Stimulated activated CD8-positive, alpha-beta memory T cell treated with anti-CD3 and anti-CD28 coated beads, Interleukin-12 subunit alpha, Interleukin-12 subunit beta, amount 100 ng/mL, for 24 hours (primary cell): ENCODE measurements at regions not wholly inside any gene's neighbourhood (a gene's known extent, or its start where the extent isn't known, plus 50 kb on each side); places are given as distances from the start of the nearest gene placed in this dataset.

ENCODE experiments used
- DNase-seq: peaks from one replicate; pipeline ENCODE4 v3.0.0-alpha.2; 2020; ENCODE audit errors: extremely low read depth

DNA sequence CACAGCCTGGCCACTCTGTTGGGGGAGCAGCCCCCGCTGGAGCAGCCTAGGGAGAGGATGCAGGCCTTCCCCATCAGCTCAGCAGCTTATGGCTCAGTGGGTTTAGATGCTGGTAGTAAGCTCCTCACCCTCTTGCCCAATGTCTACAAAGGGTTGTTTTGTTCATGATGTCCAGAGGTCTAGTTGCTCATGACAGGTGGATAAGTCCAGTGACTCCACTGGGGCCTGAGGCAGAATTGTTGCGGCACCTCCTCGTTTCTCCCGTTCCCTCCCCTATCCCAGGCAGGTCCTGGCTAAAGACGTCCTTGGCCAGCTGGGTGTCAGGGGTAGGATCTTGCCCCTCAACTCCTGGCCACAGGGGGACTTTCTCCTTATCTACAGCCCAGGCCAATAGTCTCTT is 233.5 kb upstream of the B3GAT1 start:
- DNase-seq = no peak

DNA sequence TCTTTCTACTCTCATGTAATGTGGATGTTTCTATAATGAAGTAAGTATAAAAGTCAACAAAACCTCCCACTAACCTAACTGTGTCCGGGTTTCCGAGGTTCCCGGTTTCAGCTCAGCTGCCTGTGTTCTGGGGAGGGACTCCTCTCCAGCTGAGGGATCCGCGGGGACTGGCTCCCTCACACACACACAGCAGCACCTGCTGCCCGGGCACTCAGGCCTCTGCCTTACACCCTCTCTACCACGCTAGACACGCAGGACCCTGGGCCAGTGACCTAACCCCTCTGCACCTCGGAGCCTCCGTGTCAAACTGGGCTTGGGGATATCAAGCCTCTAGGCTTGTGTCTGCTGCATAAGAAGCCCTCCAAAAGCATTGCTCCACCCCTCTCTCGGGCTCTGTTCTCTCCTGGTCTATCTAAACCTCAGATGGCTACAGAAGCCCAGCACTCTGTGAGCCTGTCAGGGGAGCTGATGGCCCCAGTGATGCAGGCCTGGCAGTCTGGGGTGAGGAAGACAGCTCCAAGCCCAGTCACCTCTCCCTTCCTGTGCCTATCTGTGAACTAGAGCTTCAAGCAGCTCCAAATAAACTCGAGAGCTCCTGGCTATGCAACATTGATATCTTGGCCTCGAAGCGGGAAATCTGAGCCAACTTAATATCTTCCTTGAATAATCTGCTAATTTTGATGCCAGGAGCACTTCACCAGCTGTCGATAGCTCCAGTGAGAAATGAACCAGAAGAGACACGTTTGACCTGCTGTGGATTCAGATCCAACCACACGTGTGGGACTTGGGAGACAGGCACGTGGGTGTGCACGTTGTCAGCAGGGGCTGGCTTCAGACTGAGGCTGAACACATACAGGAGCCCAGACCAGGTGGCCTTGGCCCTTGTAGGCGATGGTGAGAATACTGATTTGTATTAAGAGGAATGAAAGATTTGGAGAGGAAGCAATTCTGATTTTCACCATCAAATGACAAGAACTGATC is 232.7 kb upstream of the B3GAT1 start:
- no peak for DNase-seq

DNA sequence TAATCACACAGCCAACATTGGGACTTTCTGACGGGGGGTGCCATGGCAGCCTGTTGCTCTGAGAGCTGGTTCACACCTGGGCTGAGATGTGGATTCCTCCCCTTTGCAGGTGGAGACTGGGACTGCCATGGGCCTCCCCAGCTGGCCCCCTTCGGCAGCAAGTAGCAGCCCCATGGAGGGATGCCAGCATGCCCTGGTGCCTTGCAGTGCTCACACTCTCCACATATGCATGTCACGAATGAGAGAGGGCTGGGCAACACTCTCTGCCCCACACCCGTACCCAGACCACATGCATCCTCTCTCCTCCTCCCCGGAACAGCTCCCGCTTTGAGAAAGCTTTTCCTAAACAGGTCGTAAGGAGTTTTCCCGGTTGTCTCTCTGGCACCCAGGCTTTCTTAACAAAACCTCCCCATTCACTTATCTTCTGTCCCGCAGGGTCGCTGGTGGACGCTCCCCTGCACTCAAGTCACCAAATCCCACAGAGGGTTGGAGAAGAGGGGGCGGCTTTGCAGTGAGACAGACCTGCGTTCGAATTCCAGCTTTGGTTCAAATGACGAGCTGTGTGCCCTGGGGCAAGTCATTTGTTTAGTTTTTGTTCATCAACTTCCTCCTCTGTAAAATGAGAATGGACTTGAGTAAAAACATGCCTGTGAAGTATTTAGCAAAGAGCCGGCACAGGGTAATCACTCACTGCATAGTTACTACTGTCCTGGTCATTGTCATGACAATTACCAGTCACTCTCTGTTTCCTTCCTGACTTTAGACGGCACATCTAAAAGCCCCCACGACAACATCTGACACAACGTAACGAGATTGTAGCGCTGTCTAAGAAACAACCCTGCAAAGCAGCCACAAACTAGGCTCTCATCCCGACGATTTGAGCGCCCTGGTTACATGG is 231.3 kb upstream of the B3GAT1 start:
- DNase-seq = no peak

DNA sequence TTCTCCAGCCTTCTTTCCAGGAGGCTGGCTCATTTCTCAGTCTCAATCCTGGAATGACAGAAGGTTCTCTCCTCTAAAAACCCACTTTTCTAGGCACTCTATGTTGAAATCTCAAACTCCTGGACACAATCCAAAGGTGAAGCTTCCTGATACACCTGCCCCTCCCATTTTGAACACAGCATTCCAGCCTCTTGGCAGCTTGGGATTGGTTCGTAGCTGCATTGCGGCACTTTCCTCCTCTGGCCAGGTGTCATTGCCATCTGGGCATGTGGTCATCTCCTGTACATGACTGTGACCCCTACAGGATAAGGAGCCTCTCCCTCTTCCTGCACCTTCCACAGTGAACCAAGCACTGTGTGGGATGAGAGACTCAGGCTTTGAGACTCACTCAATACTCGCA is 230.2 kb upstream of the B3GAT1 start:
- DNase-seq = no peak

DNA sequence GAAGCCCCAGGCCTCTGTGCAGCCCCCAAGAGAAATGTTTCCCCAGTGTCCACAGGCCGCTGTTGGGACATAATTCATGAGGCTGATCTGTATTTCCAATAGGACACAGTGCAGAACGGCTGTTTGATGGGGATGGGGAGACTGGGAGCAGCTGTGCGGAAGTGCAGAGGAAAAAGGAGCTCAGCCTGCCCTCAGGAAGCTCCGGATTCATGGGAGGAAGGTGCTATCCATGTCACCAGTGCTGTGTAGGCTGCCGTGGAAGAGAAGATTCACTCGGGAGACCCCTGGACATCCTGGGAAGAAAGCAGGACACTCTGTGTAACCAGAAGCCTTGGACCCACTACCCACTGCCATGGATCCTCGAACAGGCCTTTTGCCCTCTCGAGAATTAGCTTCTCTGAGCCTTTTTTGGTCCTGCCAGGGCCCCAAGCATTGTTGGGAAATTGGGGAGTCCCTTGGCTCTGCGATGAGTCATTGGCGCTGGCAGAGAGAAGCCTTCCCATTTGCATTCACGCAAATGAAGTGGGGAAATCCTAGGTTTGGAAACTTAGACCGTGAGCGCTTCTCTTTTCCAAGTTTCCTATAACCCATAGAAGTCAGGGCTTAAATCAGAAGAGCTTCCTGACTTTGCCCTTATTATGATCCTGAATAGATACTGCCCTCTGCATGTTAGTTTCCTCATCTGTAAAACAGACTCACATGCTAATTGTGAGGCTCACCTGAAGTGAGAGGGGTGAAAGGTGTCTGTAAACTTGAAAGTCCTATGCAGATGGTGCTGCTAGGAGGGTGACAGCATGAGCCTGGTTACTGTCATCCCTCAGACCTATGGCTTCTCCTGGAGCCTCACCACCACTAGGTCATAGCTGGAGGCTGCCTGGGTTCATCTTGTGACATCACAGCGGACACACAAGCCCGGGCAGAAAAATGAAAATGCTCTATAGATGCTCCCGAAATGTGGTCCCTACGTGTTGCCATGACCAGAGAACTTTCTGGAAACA is 229.2 kb upstream of the B3GAT1 start:
- no peak for DNase-seq

DNA sequence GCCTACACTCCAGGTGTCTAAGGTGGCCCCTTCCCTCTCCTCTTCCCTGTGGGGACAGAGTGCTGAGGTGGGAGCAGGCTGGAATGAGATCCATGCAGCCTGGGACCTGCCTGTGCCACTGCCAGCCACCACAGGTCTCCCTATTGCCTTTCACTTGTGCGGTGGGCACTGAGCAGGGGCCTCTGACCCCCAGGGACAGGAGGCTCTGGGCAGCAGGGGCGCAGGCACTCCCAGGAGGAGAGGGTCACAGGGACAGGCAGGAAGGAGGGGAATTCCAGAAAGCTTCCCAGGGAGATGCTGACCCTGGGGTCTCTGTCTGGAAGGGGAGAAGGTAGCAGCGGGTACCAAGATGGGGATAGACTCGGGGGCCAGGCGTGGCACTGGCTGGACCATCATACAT is 228.5 kb upstream of the B3GAT1 start:
- no peak for DNase-seq

DNA sequence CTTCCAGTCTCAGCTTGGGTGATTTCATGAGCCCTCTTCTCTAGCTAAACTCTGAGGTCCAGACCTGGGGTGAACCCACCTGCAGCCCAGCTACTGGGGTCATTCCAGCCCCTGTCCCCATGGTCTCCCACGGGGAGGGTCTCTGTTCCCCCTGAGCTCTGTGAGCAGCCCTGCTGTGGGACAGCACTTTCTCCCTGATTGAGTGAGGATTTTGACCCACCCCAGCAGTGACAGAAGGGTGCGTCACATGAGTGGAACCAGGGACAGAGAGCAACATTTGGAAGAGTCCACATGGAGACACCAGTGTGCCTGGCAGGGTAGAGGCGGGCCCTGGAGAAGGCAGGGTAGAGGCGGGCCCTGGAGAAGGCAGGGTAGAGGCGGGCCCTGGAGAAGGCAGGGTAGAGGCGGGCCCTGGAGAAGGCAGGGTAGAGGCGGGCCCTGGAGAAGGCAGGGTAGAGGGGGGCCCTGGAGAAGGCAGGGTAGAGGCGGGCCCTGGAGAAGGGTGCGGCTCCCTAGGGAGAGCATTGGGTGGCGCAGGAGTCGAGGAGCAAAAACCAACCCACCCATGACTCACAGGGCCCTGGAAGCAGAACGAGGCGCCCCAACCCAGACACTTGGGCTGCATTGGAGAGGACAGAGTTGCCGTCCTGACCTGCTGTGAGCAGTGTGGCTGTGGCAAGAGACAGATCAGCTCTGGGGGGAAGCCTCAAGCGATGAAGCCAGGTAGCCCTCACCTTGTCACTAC is 227.7 kb upstream of the B3GAT1 start:
- no peak for DNase-seq

DNA sequence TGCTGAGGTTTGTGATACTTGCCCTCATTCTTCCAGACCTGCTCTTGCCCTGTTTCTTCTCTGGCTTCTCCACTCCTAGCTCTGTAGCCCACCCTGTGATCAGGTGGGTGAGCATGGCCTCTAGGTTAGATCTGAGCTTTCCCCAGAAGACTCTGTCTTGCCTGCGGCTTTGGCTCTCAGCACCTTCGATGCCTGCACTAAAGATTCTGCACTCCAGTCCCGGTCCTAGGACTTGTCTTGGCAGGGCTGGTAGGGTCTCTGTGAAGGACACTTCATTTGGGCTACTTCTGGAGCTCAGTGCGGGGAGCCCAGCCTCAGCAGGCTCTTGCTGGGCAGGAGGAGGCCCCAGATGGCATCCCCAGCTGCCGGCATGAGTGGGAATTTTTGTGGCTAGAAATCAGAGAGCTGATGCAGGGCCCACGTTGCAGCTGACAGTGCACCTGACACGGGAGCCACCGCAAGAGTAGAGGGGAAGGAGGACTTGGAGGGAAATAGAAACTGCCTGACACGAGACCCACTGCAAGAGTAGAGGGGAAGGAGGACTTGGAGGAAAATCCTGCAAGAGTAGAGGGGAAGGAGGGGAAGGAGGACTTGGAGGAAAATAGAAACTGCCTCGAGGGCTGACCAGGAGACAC is 226.9 kb upstream of the B3GAT1 start:
- no peak for DNase-seq

DNA sequence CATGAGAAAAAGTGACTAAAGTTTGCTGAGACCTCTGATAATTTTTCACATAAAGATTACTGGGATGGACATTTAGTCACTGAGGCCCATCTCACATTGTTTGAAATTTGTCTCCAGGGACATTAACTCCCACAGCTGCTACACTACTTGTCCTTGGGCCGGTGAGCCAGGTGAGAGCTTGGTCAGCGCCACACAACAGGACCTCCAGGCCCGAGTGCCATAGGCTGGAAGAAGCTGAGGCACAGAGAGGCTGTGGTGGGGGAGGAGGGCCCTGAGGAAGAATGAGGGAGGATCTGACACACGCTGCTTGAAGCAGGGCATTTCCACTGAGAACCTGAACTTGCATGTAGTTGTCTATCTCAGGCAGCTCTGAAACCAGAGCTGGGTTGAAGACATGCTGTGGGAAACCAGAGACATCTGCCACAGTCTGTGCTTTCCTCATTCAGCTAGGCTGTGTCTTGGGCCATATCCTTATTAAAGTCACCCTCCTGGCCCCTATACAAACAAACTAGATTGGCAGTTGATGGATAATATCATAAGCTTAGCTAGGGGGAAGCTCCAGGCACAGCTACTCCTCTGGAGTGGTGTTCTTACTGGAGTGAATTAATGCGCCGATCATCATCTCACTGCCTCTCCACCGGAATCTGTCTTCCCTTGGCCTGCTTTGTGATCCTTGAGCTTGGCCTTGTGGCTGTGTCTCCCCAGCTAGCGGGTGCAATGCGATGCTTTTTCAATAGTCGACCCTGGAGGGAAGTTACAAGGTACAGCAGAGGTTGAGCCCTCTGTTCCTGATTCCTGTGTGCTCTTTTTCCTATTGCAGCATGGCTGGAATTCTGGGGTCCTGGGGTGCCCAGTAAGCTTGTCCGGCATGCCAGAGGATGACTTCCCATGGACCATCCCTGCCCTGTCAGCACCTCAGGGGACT is 225.3 kb upstream of the B3GAT1 start:
- DNase-seq = no peak

DNA sequence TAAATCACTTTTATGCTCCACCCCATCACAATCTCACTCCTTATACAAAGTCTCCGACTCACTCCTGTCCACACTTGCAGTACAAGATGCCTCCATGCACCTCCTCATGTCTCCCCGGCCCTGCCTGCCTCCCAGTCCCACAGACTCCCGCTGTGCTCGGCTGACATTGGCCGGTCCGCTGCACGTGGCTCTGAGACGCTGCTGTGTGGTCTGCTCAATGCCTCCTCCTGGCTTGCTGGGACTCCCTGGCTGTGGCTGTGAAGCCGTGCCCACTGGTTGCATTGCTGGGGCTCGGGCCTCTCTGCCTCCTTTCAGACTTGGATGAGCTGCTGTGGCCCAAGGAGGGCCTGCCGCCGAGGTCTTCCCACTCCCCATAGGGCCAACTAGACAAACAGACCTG is 224.0 kb upstream of the B3GAT1 start:
- DNase-seq = no peak

DNA sequence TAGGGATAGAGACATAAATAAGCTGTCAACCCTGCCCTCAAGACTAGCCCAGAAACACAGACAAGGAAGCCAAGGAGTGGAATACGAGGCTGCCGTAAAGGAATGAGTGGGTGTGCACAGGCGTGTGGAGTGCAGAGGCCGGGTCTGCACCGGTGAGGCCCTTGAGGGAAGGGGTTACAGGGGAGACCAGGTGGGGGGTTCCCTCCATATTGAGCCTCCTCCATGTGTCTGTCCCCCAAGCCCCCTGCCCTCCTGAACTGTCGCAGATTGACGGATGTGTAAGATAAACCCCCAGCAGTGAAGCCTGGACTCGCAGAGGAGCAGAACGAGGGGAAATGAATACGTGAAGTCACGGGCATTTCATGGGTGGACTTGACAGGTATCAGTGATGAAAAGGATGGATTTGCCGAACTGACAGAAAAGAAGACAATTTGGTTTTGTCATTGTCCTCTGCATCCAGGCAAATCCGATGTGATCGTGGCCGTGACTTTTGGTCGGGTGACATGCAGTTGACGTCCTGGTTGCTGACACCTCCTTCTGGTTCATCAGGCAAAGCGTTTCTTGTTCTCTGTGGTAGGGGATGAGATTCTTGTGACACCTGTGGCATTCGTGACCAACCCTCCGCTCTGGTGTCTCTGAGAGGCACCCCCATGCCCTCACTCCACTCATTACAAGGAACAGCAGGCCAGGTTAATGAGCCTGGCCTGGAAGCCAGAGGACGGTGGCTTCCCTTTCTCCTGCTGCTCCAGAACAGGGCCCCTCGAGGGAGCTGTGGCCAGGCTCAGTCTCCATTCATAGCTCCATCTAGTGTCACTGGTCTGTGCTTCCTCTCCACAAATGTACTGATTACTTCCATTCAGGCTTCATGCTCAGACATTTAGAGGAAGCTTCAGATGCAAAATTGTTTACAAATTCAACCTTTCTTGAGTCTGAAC is 223.1 kb upstream of the B3GAT1 start:
- DNase-seq = no peak

DNA sequence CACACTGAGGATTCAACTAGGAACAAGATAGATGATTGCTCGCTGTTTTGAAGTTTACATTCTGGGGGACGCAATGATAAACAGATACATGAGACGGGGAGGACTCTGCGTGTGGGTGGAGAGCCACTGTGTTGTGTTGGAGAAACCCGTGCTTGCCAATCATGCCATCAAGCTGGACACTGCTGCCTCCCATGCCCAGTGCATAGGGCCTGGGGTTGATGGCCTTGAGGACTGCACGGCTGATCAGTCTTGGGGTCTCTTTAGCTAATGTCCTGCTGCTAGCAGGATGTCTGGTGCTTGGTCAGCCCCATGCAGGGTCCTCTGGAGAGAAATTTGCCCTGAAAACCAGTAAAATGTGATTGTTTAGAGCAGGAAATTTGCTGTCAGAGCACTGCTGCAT is 221.2 kb upstream of the B3GAT1 start:
- no peak for DNase-seq

DNA sequence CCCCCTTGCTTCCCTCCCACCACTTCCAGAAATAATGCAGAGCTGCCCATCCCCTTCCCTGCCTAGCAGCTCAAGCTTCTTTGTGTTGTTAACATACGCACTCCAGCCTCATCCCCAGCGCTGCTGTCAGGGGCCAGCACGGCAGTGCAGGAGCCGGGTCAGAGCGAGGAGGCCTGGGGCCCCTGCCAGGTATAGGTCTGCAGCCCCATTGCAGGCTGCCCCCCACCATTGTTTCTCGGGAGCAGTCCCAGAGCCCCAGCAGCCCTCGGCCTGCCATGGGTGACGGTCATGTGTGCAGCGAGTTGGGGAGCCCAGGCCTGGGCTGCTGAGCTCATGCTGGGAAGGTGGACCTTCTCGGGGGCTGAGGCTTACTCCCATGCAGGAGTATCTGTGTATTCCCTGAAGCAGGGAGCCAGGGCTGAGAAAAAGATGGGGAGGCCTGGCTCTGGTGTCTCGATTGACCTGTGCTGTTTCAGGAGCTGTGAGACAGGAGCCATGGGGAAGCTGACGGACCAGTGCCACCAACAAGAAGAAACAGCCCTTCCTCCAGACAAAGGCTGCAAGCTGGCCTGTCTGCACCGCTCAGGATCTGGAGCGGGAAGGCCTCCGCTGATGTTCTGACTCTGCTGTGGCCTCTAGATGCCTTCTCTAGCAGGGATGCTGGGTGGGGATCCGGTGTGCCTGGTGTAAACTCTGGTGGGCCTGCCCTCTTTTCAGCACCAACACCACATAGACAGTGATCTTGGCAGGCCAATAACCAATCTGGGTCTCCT is 220.5 kb upstream of the B3GAT1 start:
- DNase-seq = no peak

DNA sequence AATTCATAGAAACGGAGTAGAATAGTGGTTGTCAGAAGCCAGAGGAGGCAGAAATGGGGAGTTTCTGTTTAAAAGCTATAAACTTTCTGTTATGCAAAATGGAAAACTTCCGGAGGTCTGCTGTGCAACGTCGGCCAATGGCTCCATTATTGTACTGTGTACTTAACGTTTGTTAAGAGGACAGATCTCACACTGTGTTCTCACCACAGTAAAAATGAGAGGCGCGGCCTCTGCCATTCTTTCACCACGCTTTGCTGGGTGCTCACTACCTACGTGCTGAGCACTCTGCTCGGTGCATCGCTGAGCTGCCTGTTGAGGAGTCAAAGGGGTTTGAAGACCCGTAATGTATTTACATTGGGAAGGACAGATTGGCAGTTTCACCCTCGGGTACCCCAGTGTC is 218.8 kb upstream of the B3GAT1 start:
- no peak for DNase-seq

DNA sequence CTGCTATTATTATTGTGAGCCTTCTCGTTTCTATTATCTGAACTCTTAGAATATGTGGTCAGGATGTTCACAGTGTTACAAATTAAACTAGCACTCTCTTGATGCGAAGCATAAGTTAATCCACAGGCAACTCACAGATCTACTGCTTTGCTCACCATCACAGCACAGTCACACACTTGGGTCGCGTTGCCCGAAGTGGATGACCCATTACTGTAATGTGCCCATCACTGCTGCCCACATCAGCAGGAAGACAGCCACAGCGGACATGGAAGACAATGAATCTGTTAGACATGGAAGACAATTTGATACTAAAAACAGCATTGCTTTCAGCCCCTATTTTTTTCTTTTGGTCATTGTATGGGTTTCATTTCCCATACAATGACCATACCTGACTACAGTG is 216.4 kb upstream of the B3GAT1 start:
- no peak for DNase-seq

DNA sequence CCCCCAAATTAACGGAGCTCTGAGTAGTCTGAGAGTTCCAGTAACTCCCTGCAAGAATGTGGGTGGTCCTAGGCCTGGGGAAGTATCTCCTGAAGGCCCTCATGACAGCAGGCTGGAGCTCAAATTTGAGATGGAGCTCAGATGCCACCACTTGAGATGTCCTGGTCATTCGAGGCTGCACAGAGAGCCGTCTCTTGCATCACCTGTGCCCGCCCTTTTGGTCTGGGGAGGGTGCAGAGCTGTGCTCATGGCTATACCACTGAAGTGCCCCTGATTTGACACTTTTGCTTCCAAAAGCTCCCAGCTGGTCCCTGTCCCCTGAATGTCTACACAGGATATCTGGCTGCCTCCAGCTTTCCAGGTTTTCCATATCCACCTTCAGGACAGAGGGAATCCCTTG is 214.0 kb upstream of the B3GAT1 start:
- no peak for DNase-seq

DNA sequence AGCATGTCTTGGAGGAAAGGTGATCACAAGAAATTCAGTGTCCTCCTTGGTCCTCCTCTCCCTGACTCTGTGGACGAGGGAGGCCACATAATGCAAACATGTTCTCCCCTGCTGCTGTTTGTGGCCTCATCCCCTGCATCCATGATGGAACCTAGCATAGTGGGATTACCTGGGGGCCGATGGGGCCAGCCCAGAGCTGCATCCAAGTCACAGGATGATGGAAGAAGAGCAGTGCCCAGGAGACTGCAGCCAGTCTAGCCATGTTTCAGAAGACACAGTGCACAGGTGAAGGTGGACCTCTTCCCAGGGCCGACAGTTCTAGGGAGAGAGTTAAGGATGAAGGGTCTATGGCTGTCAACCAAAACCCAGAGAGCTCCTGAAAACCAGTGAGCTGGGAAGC is 213.6 kb upstream of the B3GAT1 start:
- no peak for DNase-seq
